ENCODE measurements at regions not wholly inside any gene's neighbourhood (a gene's known extent, or its start where the extent isn't known, plus 50 kb on each side); places are given as distances from the start of the nearest gene placed in this dataset.

GRCh38 chr4:12409507-12410190 is 981.0 kb upstream of the HS3ST1 start:
- ChIA-PET POLR2A (no interaction called here), CTCF (ENCODE audit: low intra/inter-chr PET ratio) (no interaction called here)
- intact Hi-C loops (cut with micrococcal nuclease) (no loop called here), in situ Hi-C loops (cut with MboI) (no loop called here)
- no peak overlapping the region for H3K27ac ChIP-seq (ENCODE audit: extremely low read depth, low read depth, low read length)
- 4% methylated on average over 4 of the region's 4 CpGs for WGBS (ENCODE audit: insufficient coverage, low coverage, missing lambda C conversion rate)
- no peak overlapping the region for H3K4me2 ChIP-seq (ENCODE audit: insufficient read depth, low read length)
- no peak for ATAC-seq
- H3K9me3 ChIP-seq (replicated peaks; ENCODE audit: control insufficient read depth, insufficient read depth, low read depth, low read length): no peaks in the 10 kb centered on the region
- H3K9me1 ChIP-seq (ENCODE audit: control insufficient read depth, insufficient read depth, low read length): no peaks in the 10 kb centered on the region
- DNase-seq (ENCODE audit: extremely low read depth in 1 of 4, low spot score in 3 of 4): no peak
- H4K20me1 ChIP-seq (replicated peaks; ENCODE audit: control insufficient read depth, insufficient read depth, low read length): no peaks in the 10 kb centered on the region
- no peak overlapping the region for H3K4me3 ChIP-seq
- no peaks in the 10 kb centered on the region for H3K36me3 ChIP-seq (ENCODE audit: control insufficient read depth, insufficient read depth, low read length)
- FAIRE-seq: no peak
- H3K9ac ChIP-seq (ENCODE audit: insufficient read depth in 1 of 2, low read depth in 2 of 2, low read length in 2 of 2): no peak overlapping the region
- TF ChIP-seq MAFF (IDR thresholded peaks at IDR 0.05; ENCODE audit: low read length) (peak; percentile 56), TCF3 (CRISPR knock-in tag; IDR thresholded peaks at IDR 0.05) (no peak), MAFG (tag; conservative IDR thresholded peaks at IDR 0.05) (0 out of 2 replicates have a peak, but pooled peaks have one; percentile 31), MAFK (IDR thresholded peaks at IDR 0.05; ENCODE audit: low read length) (peak; percentile 74), C11orf30 (IDR thresholded peaks at IDR 0.05; ENCODE audit: low read depth) (0 out of 2 replicates have a peak, but pooled peaks have one; percentile 15), RFX7 (CRISPR knock-in tag; IDR thresholded peaks at IDR 0.05) (no peak), ZNF316 (IDR thresholded peaks at IDR 0.05) (peak; percentile 34; the same call in 1 of the 2 replicates)
- no peaks in the 10 kb centered on the region for H3K27me3 ChIP-seq (ENCODE audit: control insufficient read depth in 2 of 2, insufficient read depth in 2 of 2, low read length in 2 of 2)
- H3K79me2 ChIP-seq (ENCODE audit: control insufficient read depth, insufficient read depth, low read length): no peaks in the 10 kb centered on the region
- no peak overlapping the region for H2AFZ ChIP-seq (ENCODE audit: low read depth, low read length)
- BruUV-seq (replicated peaks): no TSS peak
- no peaks in the 10 kb centered on the region for H3K4me1 ChIP-seq (replicated peaks in 1 of 2; ENCODE audit: control insufficient read depth in 2 of 2, insufficient read depth in 2 of 2, low read length in 2 of 2)

- ATAC-seq (no peak), DNase-seq (ENCODE audit: extremely low read depth in 1 of 4, low spot score in 3 of 4) (no peak), FAIRE-seq (no peak)
- Histone ChIP-seq H3K36me3 (ENCODE audit: control insufficient read depth, insufficient read depth, low read length) (no peaks in the 10 kb centered on the region), H4K20me1 (replicated peaks; ENCODE audit: control insufficient read depth, insufficient read depth, low read length) (no peaks in the 10 kb centered on the region), H3K4me2 (ENCODE audit: insufficient read depth, low read length) (no peak overlapping the region), H3K27me3 (ENCODE audit: control insufficient read depth in 2 of 2, insufficient read depth in 2 of 2, low read length in 2 of 2) (no peaks in the 10 kb centered on the region), H3K4me1 (replicated peaks in 1 of 2; ENCODE audit: control insufficient read depth in 2 of 2, insufficient read depth in 2 of 2, low read length in 2 of 2) (no peaks in the 10 kb centered on the region), H3K27ac (ENCODE audit: extremely low read depth, low read depth, low read length) (no peak overlapping the region), H3K4me3 (no peak overlapping the region), H3K9ac (ENCODE audit: insufficient read depth in 1 of 2, low read depth in 2 of 2, low read length in 2 of 2) (no peak overlapping the region), H3K9me1 (ENCODE audit: control insufficient read depth, insufficient read depth, low read length) (no peaks in the 10 kb centered on the region), H2AFZ (ENCODE audit: low read depth, low read length) (no peak overlapping the region), H3K79me2 (ENCODE audit: control insufficient read depth, insufficient read depth, low read length) (no peaks in the 10 kb centered on the region), H3K9me3 (replicated peaks; ENCODE audit: control insufficient read depth, insufficient read depth, low read depth, low read length) (no peaks in the 10 kb centered on the region)
- TF ChIP-seq ZNF121 (CRISPR knock-in tag; conservative IDR thresholded peaks at IDR 0.05): no peak
- TF ChIP-seq ZNF311 (CRISPR knock-in tag; IDR thresholded peaks at IDR 0.05): no peak
- TF ChIP-seq ZNF511 (CRISPR knock-in tag; IDR thresholded peaks at IDR 0.05): no peak
- no peak for TF ChIP-seq PHF8 (IDR thresholded peaks at IDR 0.05; ENCODE audit: borderline replicate concordance, low read length)
- TF ChIP-seq ZNF398 (CRISPR knock-in tag; IDR thresholded peaks at IDR 0.05): no peak
- TF ChIP-seq SMARCA4 (IDR thresholded peaks at IDR 0.05): no peak
- TF ChIP-seq PCBP2 (IDR thresholded peaks at IDR 0.05; ENCODE audit: low read depth, low read length, poor library complexity, severe bottlenecking): no peak
- TF ChIP-seq CBFA2T2 (conservative IDR thresholded peaks at IDR 0.05): no peak
- no peak for TF ChIP-seq ETV5 (CRISPR knock-in tag; IDR thresholded peaks at IDR 0.05; ENCODE audit: low read depth)
- intact Hi-C loops (cut with micrococcal nuclease) (no loop called here), in situ Hi-C loops (cut with MboI) (no loop called here)
- 0% methylated on average over 1 of the region's 1 CpG for WGBS (ENCODE audit: insufficient coverage, low coverage, missing lambda C conversion rate)
- CTCF ChIA-PET (ENCODE audit: low intra/inter-chr PET ratio): no interaction called here
- POLR2A ChIA-PET: no interaction called here
- no TSS peak for BruUV-seq (replicated peaks)
Measured at GRCh38 chr4:12408364-12408763, 979.7 kb upstream of the HS3ST1 start.

Measured in K562 (cell line).